H9 (cell line): ENCODE measurements at regions not wholly inside any gene's neighbourhood (a gene's known extent, or its start where the extent isn't known, plus 50 kb on each side); places are given as distances from the start of the nearest gene placed in this dataset.
"Not testable (repeated sequence)": the region's sequence is repeated elsewhere in the genome, so short reads cannot be mapped to it uniquely, and the experiment has no call there.

Experiments used
- DNase-seq: peaks from one replicate; pipeline ENCODE4 v3.0.0-alpha.2; 2017
- H2AFZ ChIP-seq: one replicate; pipeline ENCODE4 v1.6.1; 2013; ENCODE audit warnings: mild to moderate bottlenecking, low read length, control low read depth, moderate library complexity
- H2AK5ac ChIP-seq: 2 replicates; pipeline ENCODE4 v1.6.1; 2013; ENCODE audit warnings: low read length, control low read depth, mixed read lengths; ENCODE audit not compliant: insufficient read length
- H2BK120ac ChIP-seq: one replicate; pipeline ENCODE4 v1.6.1; 2013; ENCODE audit warnings: low read depth, mild to moderate bottlenecking, low read length, control low read depth, inconsistent platforms; ENCODE audit not compliant: poor library complexity, severe bottlenecking
- H2BK12ac ChIP-seq: 2 replicates; pipeline ENCODE4 v1.6.1; 2013; ENCODE audit warnings: low read length, control low read depth, mixed read lengths, low read depth; ENCODE audit not compliant: insufficient read length
- H2BK15ac ChIP-seq: 2 replicates; pipeline ENCODE4 v1.6.1; 2013; ENCODE audit warnings: low read depth, low read length, control low read depth
- H2BK20ac ChIP-seq: one replicate; pipeline ENCODE4 v1.6.1; 2013; ENCODE audit warnings: low read depth, mild to moderate bottlenecking, low read length, control low read depth, inconsistent platforms; ENCODE audit not compliant: poor library complexity, severe bottlenecking
- H2BK5ac ChIP-seq: 2 replicates; pipeline ENCODE4 v1.6.1; 2013; ENCODE audit warnings: low read length, control low read depth, mixed read lengths; ENCODE audit not compliant: insufficient read length
- H3K14ac ChIP-seq: 2 replicates; pipeline ENCODE4 v1.6.1; 2013; ENCODE audit warnings: low read length, control low read depth; ENCODE audit not compliant: insufficient read depth
- H3K18ac ChIP-seq: 2 replicates; pipeline ENCODE4 v1.6.1; 2013; ENCODE audit warnings: low read depth, mild to moderate bottlenecking, mixed read lengths, low read length, control low read depth; ENCODE audit not compliant: insufficient read length
- H3K23ac ChIP-seq: 2 replicates; pipeline ENCODE4 v1.6.1; 2013; ENCODE audit warnings: low read length, control low read depth, mixed read lengths, low read depth; ENCODE audit not compliant: insufficient read length
- H3K23me2 ChIP-seq: 2 replicates; pipeline ENCODE4 v1.6.1; 2013; ENCODE audit warnings: low read depth, mild to moderate bottlenecking, mixed read lengths, low read length, control low read depth; ENCODE audit not compliant: insufficient read length, poor library complexity, severe bottlenecking
- H3K27ac ChIP-seq: 2 replicates; pipeline ENCODE4 v1.5.1; 2013; ENCODE audit warnings: low read length, control low read depth, mixed read lengths, low read depth; ENCODE audit not compliant: insufficient read length
- H3K27me3 ChIP-seq: 2 replicates; pipeline ENCODE4 v1.6.1; 2013; ENCODE audit warnings: low read length, control low read depth, inconsistent platforms; ENCODE audit not compliant: insufficient read depth
- H3K4ac ChIP-seq: 2 replicates; pipeline ENCODE4 v1.6.1; 2013; ENCODE audit warnings: low read depth, mild to moderate bottlenecking, control low read depth, inconsistent platforms, low read length, moderate library complexity
- H3K4me1 ChIP-seq: 2 replicates; pipeline ENCODE4 v1.6.1; 2013; ENCODE audit warnings: low read length, control low read depth, inconsistent platforms; ENCODE audit not compliant: insufficient read depth
- H3K4me2 ChIP-seq: 2 replicates; pipeline ENCODE4 v1.6.1; 2013; ENCODE audit warnings: low read length, control low read depth, mixed read lengths; ENCODE audit not compliant: insufficient read length, insufficient read depth
- H3K56ac ChIP-seq: 2 replicates; pipeline ENCODE4 v1.6.1; 2013; ENCODE audit warnings: low read depth, mild to moderate bottlenecking, mixed read lengths, low read length, control low read depth; ENCODE audit not compliant: insufficient read length
- H3K79me1 ChIP-seq: 2 replicates; pipeline ENCODE4 v1.6.1; 2013; ENCODE audit warnings: low read depth, mild to moderate bottlenecking, moderate library complexity, low read length, control low read depth, inconsistent platforms; ENCODE audit not compliant: insufficient read depth, poor library complexity, severe bottlenecking
- H3K79me2 ChIP-seq: 2 replicates; pipeline ENCODE4 v1.6.1; 2013; ENCODE audit warnings: low read length, control low read depth, inconsistent platforms; ENCODE audit not compliant: insufficient read depth
- H3K9ac ChIP-seq: 2 replicates; pipeline ENCODE4 v1.6.1; 2013; ENCODE audit warnings: low read length, control low read depth, mixed read lengths; ENCODE audit not compliant: insufficient read length; ENCODE audit errors: extremely low read depth
- H3K9me3 ChIP-seq: one replicate; pipeline ENCODE4 v1.6.1; 2013; ENCODE audit warnings: low read depth, low read length, inconsistent platforms; ENCODE audit not compliant: control insufficient read depth
- H3T11ph ChIP-seq: one replicate; pipeline ENCODE4 v1.6.1; 2013; ENCODE audit warnings: mild to moderate bottlenecking, low read length, control low read depth, inconsistent platforms
- H4K20me1 ChIP-seq: one replicate; pipeline ENCODE4 v1.6.1; 2013; ENCODE audit not compliant: control insufficient read depth, insufficient read length, insufficient read depth
- H4K5ac ChIP-seq: 2 replicates; pipeline ENCODE4 v1.6.1; 2013; ENCODE audit warnings: low read depth, mild to moderate bottlenecking, mixed read lengths, low read length, control low read depth; ENCODE audit not compliant: insufficient read length
- H4K8ac ChIP-seq: replicated peaks from 2 replicates; pipeline ENCODE4 v1.6.1; 2013; ENCODE audit warnings: low read length, control low read depth, mixed read lengths, low read depth; ENCODE audit not compliant: insufficient read length
- H4K91ac ChIP-seq: 2 replicates; pipeline ENCODE4 v1.6.1; 2013; ENCODE audit warnings: low read depth, mild to moderate bottlenecking, moderate library complexity, mixed read lengths, low read length, control low read depth; ENCODE audit not compliant: insufficient read length
- H3K27ac Mint-ChIP-seq, 3 experiments: 2 replicates in 2 of 3; 3 replicates in 1 of 3; pipeline ENCODE4 v1.8.0; 2020 to 2021; ENCODE audit warnings: mixed read lengths in 3 of 3, mild to moderate bottlenecking in 1 of 3, moderate library complexity in 1 of 3
- H3K27me3 Mint-ChIP-seq: 2 replicates; pipeline ENCODE4 v1.8.0; 2021; ENCODE audit warnings: low read depth, mild to moderate bottlenecking, moderate library complexity, mixed read lengths
- H3K36me3 Mint-ChIP-seq, 3 experiments: 2 replicates in 2 of 3; 3 replicates in 1 of 3; pipeline ENCODE4 v1.8.0; 2020 to 2021; ENCODE audit warnings: low read depth in 3 of 3, mixed read lengths in 3 of 3; ENCODE audit not compliant: insufficient read depth in 1 of 3
- H3K4me1 Mint-ChIP-seq, 2 experiments: 2 replicates each; pipeline ENCODE4 v1.8.0; 2020; ENCODE audit warnings: mixed read lengths in 2 of 2
- H3K4me3 Mint-ChIP-seq, 2 experiments: 2 replicates in 1 of 2; 3 replicates in 1 of 2; pipeline ENCODE4 v1.8.0; 2020 to 2021; ENCODE audit warnings: mild to moderate bottlenecking in 2 of 2, mixed read lengths in 2 of 2, moderate library complexity in 1 of 2
- H3K9me3 Mint-ChIP-seq, 2 experiments: 2 replicates in 1 of 2; 3 replicates in 1 of 2; pipeline ENCODE4 v1.8.0; 2020; ENCODE audit warnings: mild to moderate bottlenecking in 2 of 2, mixed read lengths in 2 of 2, moderate library complexity in 1 of 2
- WGBS: extraction: QIAGEN DNeasy Blood & Tissue Kit; methylation state at CpG from one replicate; pipeline ENCODE4 v1.1.7; 2013; ENCODE audit warnings: missing lambda C conversion rate, low lambda C conversion rate, mixed read lengths; ENCODE audit not compliant: insufficient read length; ENCODE audit errors: extremely low coverage; 5-methylcytosine and 5-hydroxymethylcytosine counted together

DNA sequence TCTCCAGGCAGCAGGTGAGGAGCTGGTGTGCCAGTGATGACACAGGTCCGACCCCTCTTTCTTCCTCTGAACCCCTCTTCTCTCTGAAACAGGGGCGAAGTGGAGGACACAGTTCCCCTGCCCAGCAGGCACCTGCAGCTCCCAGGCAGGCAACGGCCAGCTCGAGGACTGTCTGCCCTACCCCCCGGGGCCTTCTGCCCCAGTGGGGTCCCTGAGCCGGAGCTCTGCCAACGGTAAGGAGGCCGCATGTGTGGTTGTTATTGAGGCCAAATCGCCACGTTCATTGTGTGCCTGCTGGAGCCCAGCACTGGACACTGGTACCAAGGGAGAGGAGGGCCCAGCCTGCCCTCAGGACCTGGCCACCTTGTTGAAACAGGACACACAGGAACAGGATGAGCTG is 119.3 kb upstream of the MTLN start:
- H3K4me1 Mint-ChIP-seq, H2AK5ac ChIP-seq, H2BK5ac ChIP-seq, H3K27ac ChIP-seq, H4K8ac ChIP-seq, H3K4me1 ChIP-seq, H2BK15ac ChIP-seq, H2BK12ac ChIP-seq, H3K14ac ChIP-seq, H2AFZ ChIP-seq, H3K9me3 Mint-ChIP-seq, H3T11ph ChIP-seq, H3K9ac ChIP-seq, H3K36me3 Mint-ChIP-seq, H3K9me3 ChIP-seq, H3K27me3 Mint-ChIP-seq, H3K79me1 ChIP-seq, H3K4me3 Mint-ChIP-seq, H3K23ac ChIP-seq, H4K91ac ChIP-seq, H3K4me2 ChIP-seq, H2BK120ac ChIP-seq, H2BK20ac ChIP-seq, H3K27me3 ChIP-seq, H3K18ac ChIP-seq, H3K23me2 ChIP-seq, DNase-seq, H4K20me1 ChIP-seq, H3K56ac ChIP-seq, H4K5ac ChIP-seq, H3K4ac ChIP-seq, H3K79me2 ChIP-seq, H3K27ac Mint-ChIP-seq: not testable (repeated sequence)
- WGBS = no CpG with 5 or more reads among the region's 10 CpGs

DNA sequence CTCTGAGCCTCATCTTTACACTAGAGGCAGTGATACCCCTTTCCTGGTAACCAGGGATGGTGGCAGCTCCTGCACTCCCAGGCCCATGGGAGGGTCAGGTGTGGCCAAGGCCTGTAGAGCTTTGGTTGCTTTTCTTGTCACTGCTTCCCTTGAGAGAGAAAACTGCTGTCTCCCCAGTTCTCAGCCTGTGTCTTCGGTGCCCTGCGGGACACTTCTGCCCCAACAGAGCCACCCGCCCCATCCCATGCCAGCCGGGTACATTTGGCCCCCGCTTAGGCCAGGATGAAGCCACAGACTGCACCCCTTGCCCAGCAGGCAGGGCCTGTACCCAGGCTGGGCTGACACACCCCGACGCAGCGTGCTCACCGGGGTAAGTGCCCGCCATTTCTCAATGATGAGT is 117.4 kb upstream of the MTLN start:
- H3K27ac ChIP-seq, H3K4me2 ChIP-seq, H2AK5ac ChIP-seq, H3K27me3 ChIP-seq, H2BK20ac ChIP-seq, H3K4ac ChIP-seq, H3K4me1 Mint-ChIP-seq, H4K5ac ChIP-seq, H3K79me1 ChIP-seq, H3K36me3 Mint-ChIP-seq, H3T11ph ChIP-seq, H2BK15ac ChIP-seq, H3K9me3 ChIP-seq, H2BK120ac ChIP-seq, H3K27ac Mint-ChIP-seq, H3K4me3 Mint-ChIP-seq, H4K91ac ChIP-seq, H3K23me2 ChIP-seq, H3K18ac ChIP-seq, H2BK5ac ChIP-seq, H3K27me3 Mint-ChIP-seq, H3K23ac ChIP-seq, H3K14ac ChIP-seq, H3K9ac ChIP-seq, DNase-seq, H3K4me1 ChIP-seq, H3K79me2 ChIP-seq, H4K20me1 ChIP-seq, H3K56ac ChIP-seq, H4K8ac ChIP-seq, H2AFZ ChIP-seq, H2BK12ac ChIP-seq, H3K9me3 Mint-ChIP-seq: not testable (repeated sequence)
- no CpG with 5 or more reads among the region's 10 CpGs for WGBS

DNA sequence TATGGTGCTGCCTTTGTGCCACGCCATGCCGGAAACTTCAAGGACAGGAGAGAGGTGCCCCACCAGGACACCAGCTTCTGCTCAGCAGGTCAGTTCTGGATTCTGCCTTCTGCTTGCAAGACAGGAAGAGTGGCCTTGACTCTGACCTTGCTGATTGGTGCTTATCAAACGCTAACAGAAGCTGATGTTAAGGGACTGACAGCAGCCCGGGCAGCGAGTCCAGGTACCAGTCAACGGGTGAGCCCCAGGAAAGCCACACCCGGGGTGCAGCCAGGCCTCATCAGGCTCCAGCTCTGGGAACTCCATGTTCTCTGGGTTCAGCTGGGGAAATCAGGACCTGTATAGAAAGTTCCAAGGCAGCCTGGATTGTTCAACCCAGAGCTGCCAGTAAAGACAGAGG is 116.8 kb upstream of the MTLN start:
- H3K27me3 ChIP-seq, H3K18ac ChIP-seq, H2BK120ac ChIP-seq, H4K5ac ChIP-seq, H3K4me1 ChIP-seq, H3K4me3 Mint-ChIP-seq, H2AFZ ChIP-seq, H3K27ac ChIP-seq, H2BK20ac ChIP-seq, H3K9ac ChIP-seq, H2BK12ac ChIP-seq, H4K20me1 ChIP-seq, H3K36me3 Mint-ChIP-seq, H3K79me1 ChIP-seq, H2AK5ac ChIP-seq, DNase-seq, H3K14ac ChIP-seq, H3K4me1 Mint-ChIP-seq, H3K23me2 ChIP-seq, H3K27ac Mint-ChIP-seq, H2BK15ac ChIP-seq, H3K23ac ChIP-seq, H3T11ph ChIP-seq, H3K4ac ChIP-seq, H3K9me3 ChIP-seq, H3K4me2 ChIP-seq, H3K9me3 Mint-ChIP-seq, H4K8ac ChIP-seq, H3K56ac ChIP-seq, H3K79me2 ChIP-seq, H4K91ac ChIP-seq, H3K27me3 Mint-ChIP-seq, H2BK5ac ChIP-seq: not testable (repeated sequence)
- WGBS = no CpG with 5 or more reads among the region's 7 CpGs
